Prostate gland (tissue), 2 donors: ENCODE measurements at regions not wholly inside any gene's neighbourhood (a gene's known extent, or its start where the extent isn't known, plus 50 kb on each side); places are given as distances from the start of the nearest gene placed in this dataset.

Source experiments
- DNase-seq: peaks from one replicate; pipeline ENCODE4 v3.0.0-alpha.2; 2019; ENCODE audit warnings: low spot score
- H3K27ac ChIP-seq, 2 donors: fragments of 200-600 bp; sonication (generic); 2 replicates each; pipeline ENCODE4 v1.5.1; 2017 to 2019
- H3K27me3 ChIP-seq: fragments of 200-600 bp; sonication (generic); replicated peaks from 2 replicates; pipeline ENCODE4 v1.5.1; 2019; ENCODE audit not compliant: insufficient read depth
- H3K36me3 ChIP-seq, 2 donors: fragments of 200-600 bp; sonication (generic); 1 replicate in 1 of 2; 2 replicates in 1 of 2; pipeline versions ENCODE4 v1.5.1 to v1.8.1; 2017 to 2019
- H3K4me1 ChIP-seq: fragments of 200-600 bp; sonication (generic); replicated peaks from 2 replicates; pipeline ENCODE4 v1.5.1; 2019
- H3K4me3 ChIP-seq, 2 donors: fragments of 200-600 bp; sonication (generic); 2 replicates each; pipeline ENCODE4 v1.5.1; 2017 to 2019
- H3K9me3 ChIP-seq: fragments of 200-600 bp; sonication (generic); 2 replicates; pipeline ENCODE4 v1.5.1; 2017
- CTCF ChIP-seq, 4 experiments: fragments of 200-600 bp in 2 of 4; fragments of 450-650 bp in 2 of 4; sonication (generic) in 2 of 4; IDR thresholded peaks; 1 replicate in 3 of 4; 2 replicates in 1 of 4; pipeline ENCODE4 v1.5.1; 2016 to 2019; ENCODE audit warnings: antibody characterized with exemption in 4 of 4, mild to moderate bottlenecking in 2 of 4, moderate library complexity in 2 of 4
- POLR2A ChIP-seq: fragments of 450-650 bp; IDR thresholded peaks from one replicate; pipeline ENCODE4 v1.6.1; 2016; ENCODE audit warnings: antibody characterized with exemption, mild to moderate bottlenecking
- POLR2AphosphoS5 ChIP-seq: sonication (generic); formaldehyde crosslinking; IDR thresholded peaks from one replicate; pipeline ENCODE4 v1.6.1; 2017; ENCODE audit warnings: antibody characterized with exemption
- WGBS: methylation state at CpG from one replicate; pipeline ENCODE4 v1.1.5; 2018; 5-methylcytosine and 5-hydroxymethylcytosine counted together
- intact Hi-C: fragments of 100-400 bp; cut with DNase I; formaldehyde crosslinking; loops from one replicate; pipeline ENCODE4 v1.14.2; 2022

- 82% methylated on average over 2 of the region's 2 CpGs for WGBS
- no peak for TF ChIP-seq CTCF (IDR thresholded peaks at IDR 0.05)
- TF ChIP-seq POLR2AphosphoS5, result no peak
- no peak for TF ChIP-seq POLR2A
- no peak for DNase-seq
Measured at GRCh38 chr2:4690913-4691312, 987.5 kb downstream of the DCDC2C start.

GRCh38 chr2:4693266-4693665 lies 989.9 kb downstream of the DCDC2C start:
- H3K9me3 ChIP-seq, result no peaks in the 10 kb centered on the region
- intact Hi-C loops, result no loop called here
- TF ChIP-seq POLR2AphosphoS5 (no peak), POLR2A (no peak), CTCF (IDR thresholded peaks at IDR 0.05) (no peak)
- H3K4me1 ChIP-seq, result no peaks in the 10 kb centered on the region
- no peak overlapping the region for H3K4me3 ChIP-seq
- DNase-seq, result no peak
- H3K36me3 ChIP-seq, result no peaks in the 10 kb centered on the region
- H3K27ac ChIP-seq, result no peak overlapping the region
- WGBS, result 68% methylated on average over 9 of the region's 9 CpGs
- no peaks in the 10 kb centered on the region for H3K27me3 ChIP-seq

More at GRCh38 chr2:4690913-4691312, 987.5 kb downstream of the DCDC2C start:
- intact Hi-C loops, result no loop called here
- H3K4me1 ChIP-seq, result no peaks in the 10 kb centered on the region
- H3K9me3 ChIP-seq, result no peaks in the 10 kb centered on the region
- no peak overlapping the region for H3K27ac ChIP-seq
- H3K4me3 ChIP-seq, result no peak overlapping the region
- no peaks in the 10 kb centered on the region for H3K36me3 ChIP-seq
- no peaks in the 10 kb centered on the region for H3K27me3 ChIP-seq

- 81% methylated on average over 2 of the region's 2 CpGs for WGBS
- H3K4me1 ChIP-seq, result no peaks in the 10 kb centered on the region
- no peaks in the 10 kb centered on the region for H3K36me3 ChIP-seq
- H3K4me3 ChIP-seq, result no peak overlapping the region
- H3K27me3 ChIP-seq, result no peaks in the 10 kb centered on the region
- no peaks in the 10 kb centered on the region for H3K9me3 ChIP-seq
- no peak overlapping the region for H3K27ac ChIP-seq
- TF ChIP-seq POLR2AphosphoS5, result no peak
- TF ChIP-seq CTCF (IDR thresholded peaks at IDR 0.05), result no peak
- no peak for TF ChIP-seq POLR2A
- DNase-seq, result no peak
- intact Hi-C loops, result no loop called here
Measured at GRCh38 chr2:4695281-4695861, 992.0 kb downstream of the DCDC2C start.

GRCh38 chr2:4715065-4715464 lies 977.1 kb upstream of the SOX11 start:
- no peak for TF ChIP-seq POLR2A
- peak in 3 of 4 experiments; percentile 9 to 31 (median 19) for TF ChIP-seq CTCF (IDR thresholded peaks at IDR 0.05)
- DNase-seq, result no peak
- H3K27ac ChIP-seq, result no peak overlapping the region
- no peaks in the 10 kb centered on the region for H3K36me3 ChIP-seq
- H3K4me1 ChIP-seq, result no peaks in the 10 kb centered on the region
- no peak overlapping the region for H3K4me3 ChIP-seq
- intact Hi-C loops, result no loop called here
- no peaks in the 10 kb centered on the region for H3K27me3 ChIP-seq
- WGBS, result 64% methylated on average over 2 of the region's 2 CpGs
- H3K9me3 ChIP-seq, result no peaks in the 10 kb centered on the region

GRCh38 chr2:4718777-4719176 lies 973.4 kb upstream of the SOX11 start:
- intact Hi-C loops, result no loop called here
- Histone ChIP-seq H3K27ac (no peak overlapping the region), H3K9me3 (no peaks in the 10 kb centered on the region), H3K4me1 (no peaks in the 10 kb centered on the region), H3K27me3 (no peaks in the 10 kb centered on the region), H3K4me3 (no peak overlapping the region), H3K36me3 (no peaks in the 10 kb centered on the region)
- TF ChIP-seq POLR2AphosphoS5 (no peak), CTCF (IDR thresholded peaks at IDR 0.05) (no peak), POLR2A (no peak)
- WGBS, result 78% methylated on average over 4 of the region's 4 CpGs
- no peak for DNase-seq
